Sigmoid colon (tissue), 6 donors: ENCODE measurements at regions not wholly inside any gene's neighbourhood (a gene's known extent, or its start where the extent isn't known, plus 50 kb on each side); places are given as distances from the start of the nearest gene placed in this dataset.

ENCODE experiments used
- DNase-seq: peaks from one replicate; pipeline ENCODE4 v3.0.0-alpha.2; 2019
- H3K27ac ChIP-seq, 4 donors: fragments of 200-600 bp; sonication (generic); one replicate each; pipeline ENCODE4 v1.5.1; 2016 to 2019; ENCODE audit warnings: mild to moderate bottlenecking in 1 of 4
- H3K27me3 ChIP-seq, 3 donors: fragments of 200-600 bp; sonication (generic); one replicate each; pipeline ENCODE4 v1.5.1; 2019; ENCODE audit warnings: mild to moderate bottlenecking in 1 of 3
- H3K36me3 ChIP-seq, 4 donors: fragments of 200-600 bp; sonication (generic); one replicate each; pipeline ENCODE4 v1.5.1; 2016 to 2019
- H3K4me1 ChIP-seq, 4 donors: fragments of 200-600 bp; sonication (generic); one replicate each; pipeline ENCODE4 v1.5.1; 2017 to 2019
- H3K4me3 ChIP-seq, 4 donors: fragments of 200-600 bp; sonication (generic); one replicate each; pipeline ENCODE4 v1.5.1; 2017 to 2019; ENCODE audit warnings: mild to moderate bottlenecking in 2 of 4, moderate library complexity in 1 of 4
- H3K9me3 ChIP-seq, 4 donors: fragments of 200-600 bp in 3 of 4; sonication (generic) in 3 of 4; one replicate each; pipeline versions ENCODE4 v1.5.1 to v1.6.1; 2013 to 2019
- EP300 ChIP-seq, 4 donors: sonication (generic); formaldehyde crosslinking; IDR thresholded peaks; one replicate each; pipeline ENCODE4 v1.6.1; 2017; ENCODE audit warnings: antibody characterized with exemption in 4 of 4
- POLR2A ChIP-seq, 2 donors: fragments of 450-650 bp; IDR thresholded peaks; one replicate each; pipeline ENCODE4 v1.6.1; 2016; ENCODE audit warnings: antibody characterized with exemption in 2 of 2, mild to moderate bottlenecking in 2 of 2, moderate library complexity in 2 of 2
- POLR2AphosphoS5 ChIP-seq, 4 donors: sonication (generic); formaldehyde crosslinking; IDR thresholded peaks; one replicate each; pipeline ENCODE4 v1.6.1; 2017; ENCODE audit warnings: antibody characterized with exemption in 4 of 4
- whole genome bisulfite sequencing, 2 donors: extraction: QIAGEN DNeasy Blood & Tissue Kit; methylation state at CpG; one replicate each; pipeline ENCODE4 v1.1.7; 2013; 5-methylcytosine and 5-hydroxymethylcytosine counted together
- intact Hi-C: fragments of 100-400 bp; cut with DNase I; formaldehyde crosslinking; loops from one replicate; pipeline ENCODE4 v1.15.1; 2023
- TF ChIP-seq, protein P1 (sequence below), 4 experiments: fragments of 450-650 bp in 3 of 4; fragments of 200-600 bp in 1 of 4; IDR thresholded peaks; one replicate each; pipeline ENCODE4 v1.5.1; 2016 to 2019; ENCODE audit warnings: antibody characterized with exemption in 4 of 4, mild to moderate bottlenecking in 3 of 4, moderate library complexity in 2 of 4
- donor health status: healthy with polysubstance abuse.
- donor health status: healthy.

DNA sequence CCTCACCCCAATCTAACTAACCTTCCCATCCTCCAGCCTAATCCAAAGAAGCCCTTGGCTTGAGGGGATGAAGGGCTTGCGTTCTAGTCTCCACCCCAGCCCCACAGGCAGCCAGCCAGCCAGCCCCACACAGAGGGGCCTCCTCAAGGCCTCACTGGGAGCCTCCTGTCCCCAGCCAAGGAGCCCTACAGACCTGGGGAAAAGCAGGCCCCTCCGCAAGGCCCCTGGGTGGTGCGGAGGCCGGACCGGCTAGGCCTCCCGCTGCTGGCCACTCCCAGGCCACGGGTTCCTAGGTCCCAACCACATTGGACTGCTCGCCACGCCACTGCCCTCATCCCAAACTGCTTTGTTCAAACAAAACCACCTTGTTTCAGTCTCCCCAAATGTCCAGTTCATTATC is 78.0 kb downstream of the ZIC5 start:
- TF ChIP-seq EP300 (IDR thresholded peaks at IDR 0.05) (no peak), POLR2AphosphoS5 (IDR thresholded peaks at IDR 0.05) (no peak), POLR2A (IDR thresholded peaks at IDR 0.05) (no peak)
- TF ChIP-seq, protein P1, sequence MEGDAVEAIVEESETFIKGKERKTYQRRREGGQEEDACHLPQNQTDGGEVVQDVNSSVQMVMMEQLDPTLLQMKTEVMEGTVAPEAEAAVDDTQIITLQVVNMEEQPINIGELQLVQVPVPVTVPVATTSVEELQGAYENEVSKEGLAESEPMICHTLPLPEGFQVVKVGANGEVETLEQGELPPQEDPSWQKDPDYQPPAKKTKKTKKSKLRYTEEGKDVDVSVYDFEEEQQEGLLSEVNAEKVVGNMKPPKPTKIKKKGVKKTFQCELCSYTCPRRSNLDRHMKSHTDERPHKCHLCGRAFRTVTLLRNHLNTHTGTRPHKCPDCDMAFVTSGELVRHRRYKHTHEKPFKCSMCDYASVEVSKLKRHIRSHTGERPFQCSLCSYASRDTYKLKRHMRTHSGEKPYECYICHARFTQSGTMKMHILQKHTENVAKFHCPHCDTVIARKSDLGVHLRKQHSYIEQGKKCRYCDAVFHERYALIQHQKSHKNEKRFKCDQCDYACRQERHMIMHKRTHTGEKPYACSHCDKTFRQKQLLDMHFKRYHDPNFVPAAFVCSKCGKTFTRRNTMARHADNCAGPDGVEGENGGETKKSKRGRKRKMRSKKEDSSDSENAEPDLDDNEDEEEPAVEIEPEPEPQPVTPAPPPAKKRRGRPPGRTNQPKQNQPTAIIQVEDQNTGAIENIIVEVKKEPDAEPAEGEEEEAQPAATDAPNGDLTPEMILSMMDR (IDR thresholded peaks at IDR 0.05): no peak

DNA sequence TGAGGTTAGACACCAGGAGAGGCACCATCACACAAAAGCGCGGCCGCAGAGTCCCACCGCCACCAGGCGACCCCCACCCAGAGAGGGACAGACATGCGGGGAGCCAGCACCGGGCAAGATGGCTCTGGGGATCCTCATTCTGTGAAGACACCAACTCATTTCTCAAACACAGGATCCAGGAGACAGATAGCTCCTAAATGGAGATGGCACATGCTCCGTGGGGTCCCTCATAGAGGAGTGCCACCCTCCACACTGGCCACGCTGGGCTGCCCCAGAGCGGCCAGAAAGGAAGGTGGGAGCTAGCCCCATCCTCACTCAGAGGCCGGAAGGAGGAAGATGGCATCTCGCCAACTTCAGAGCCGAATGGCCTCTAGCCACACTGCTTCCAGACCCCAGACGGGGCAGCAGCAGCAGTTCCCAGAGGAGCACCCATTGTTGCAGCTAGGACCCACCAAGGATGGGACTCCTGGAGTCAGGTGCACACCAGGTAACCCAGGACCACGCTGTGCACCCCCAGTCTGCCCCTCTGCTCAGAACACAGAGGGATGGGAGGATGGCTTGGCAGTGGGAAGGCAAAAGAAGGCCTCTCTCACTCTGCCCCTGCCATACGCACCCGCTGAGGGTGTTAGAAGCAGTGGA is 78.6 kb downstream of the ZIC5 start:
- peaks cover 0 to 18% (median 13%) of the 10 kb centered on the region in 4 donors for H3K4me1 ChIP-seq
- H3K27me3 ChIP-seq: peaks cover 19 to 42% (median 29%) of the 10 kb centered on the region in 3 donors
- no peaks in the 10 kb centered on the region for H3K36me3 ChIP-seq
- 93 to 95% methylated on average over 17 of the region's 17 CpGs for WGBS, 2 donors
- intact Hi-C loops: no loop called here
- H3K9me3 ChIP-seq: no peaks in the 10 kb centered on the region
- no peak overlapping the region for H3K4me3 ChIP-seq
- no peak for DNase-seq
- no peak overlapping the region for H3K27ac ChIP-seq
- TF ChIP-seq EP300 (IDR thresholded peaks at IDR 0.05): no peak
- TF ChIP-seq POLR2A (IDR thresholded peaks at IDR 0.05): no peak
- TF ChIP-seq POLR2AphosphoS5 (IDR thresholded peaks at IDR 0.05): no peak
- TF ChIP-seq, protein P1 (IDR thresholded peaks at IDR 0.05): no peak

More for the DNA sequence above, 78.0 kb downstream of the ZIC5 start:
- WGBS, 2 donors: 80 to 88% methylated on average over 9 of the region's 9 CpGs
- H3K36me3 ChIP-seq: no peaks in the 10 kb centered on the region
- DNase-seq: no peak
- peaks cover 19 to 48% (median 33%) of the 10 kb centered on the region in 3 donors for H3K27me3 ChIP-seq
- intact Hi-C loops: no loop called here
- no peak overlapping the region for H3K27ac ChIP-seq
- no peaks in the 10 kb centered on the region for H3K9me3 ChIP-seq
- peaks cover 0 to 18% (median 13%) of the 10 kb centered on the region in 4 donors for H3K4me1 ChIP-seq
- no peak overlapping the region for H3K4me3 ChIP-seq

DNA sequence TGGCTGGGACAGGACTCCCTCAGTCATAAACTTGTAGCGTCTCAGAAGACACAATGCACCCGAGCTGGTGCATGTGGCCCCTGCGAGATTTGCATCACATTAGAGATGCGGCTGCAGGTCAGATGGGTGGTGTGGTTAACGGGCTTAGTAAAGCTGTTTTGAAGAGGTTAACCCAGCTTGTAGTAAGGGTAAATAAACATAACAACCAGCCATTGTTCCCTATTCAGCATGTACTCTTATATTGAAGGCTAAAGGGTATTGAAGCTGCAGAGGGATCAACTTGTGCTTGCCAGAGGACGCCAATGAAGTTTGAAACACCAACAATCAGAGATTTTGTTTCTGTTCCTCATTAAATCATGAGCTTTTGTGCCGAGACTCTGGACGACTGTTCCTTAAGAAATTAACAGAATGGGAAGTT is 79.4 kb downstream of the ZIC5 start:
- no peaks in the 10 kb centered on the region for H3K9me3 ChIP-seq
- no peak overlapping the region for H3K27ac ChIP-seq
- DNase-seq: no peak
- TF ChIP-seq POLR2A (IDR thresholded peaks at IDR 0.05) (no peak), EP300 (IDR thresholded peaks at IDR 0.05) (no peak), POLR2AphosphoS5 (IDR thresholded peaks at IDR 0.05) (no peak)
- TF ChIP-seq, protein P1 (IDR thresholded peaks at IDR 0.05): no peak
- WGBS, 2 donors: 76 to 77% methylated on average over 8 of the region's 8 CpGs
- intact Hi-C loops: no loop called here
- peaks cover 19 to 35% (median 21%) of the 10 kb centered on the region in 3 donors for H3K27me3 ChIP-seq
- H3K4me1 ChIP-seq: peaks cover 0 to 18% (median 13%) of the 10 kb centered on the region in 4 donors
- H3K4me3 ChIP-seq: no peak overlapping the region
- no peaks in the 10 kb centered on the region for H3K36me3 ChIP-seq

DNA sequence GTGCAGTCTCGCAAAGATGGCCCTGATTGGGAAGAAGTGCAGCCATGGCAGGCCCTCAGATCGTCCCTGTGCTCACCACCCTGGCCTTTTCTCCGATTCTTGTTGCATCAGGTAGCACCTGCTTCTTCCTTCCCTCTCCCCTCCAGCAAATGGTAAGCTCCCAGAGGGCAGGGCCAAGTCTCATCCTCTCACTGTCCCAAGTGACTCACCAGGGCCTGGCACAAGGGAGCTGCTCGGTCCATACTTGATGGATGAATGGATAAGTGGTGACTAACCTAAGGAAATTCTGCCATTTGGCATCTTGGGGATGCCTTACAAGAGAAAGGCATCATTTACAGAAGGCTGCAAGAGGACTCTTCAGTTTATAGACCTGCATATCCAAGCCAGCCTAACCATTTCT is 84.9 kb downstream of the ZIC5 start:
- Histone ChIP-seq H3K27ac (no peak overlapping the region), H3K36me3 (no peaks in the 10 kb centered on the region), H3K4me3 (no peak overlapping the region), H3K4me1 (no peaks in the 10 kb centered on the region), H3K9me3 (no peaks in the 10 kb centered on the region), H3K27me3 (no peaks in the 10 kb centered on the region)
- no peak for DNase-seq
- no peak for TF ChIP-seq POLR2AphosphoS5 (IDR thresholded peaks at IDR 0.05)
- TF ChIP-seq, protein P1 (IDR thresholded peaks at IDR 0.05): no peak
- TF ChIP-seq EP300 (IDR thresholded peaks at IDR 0.05): no peak
- no peak for TF ChIP-seq POLR2A (IDR thresholded peaks at IDR 0.05)
- WGBS, 2 donors: 93 to 97% methylated on average over 4 of the region's 4 CpGs
- intact Hi-C loops: no loop called here

DNA sequence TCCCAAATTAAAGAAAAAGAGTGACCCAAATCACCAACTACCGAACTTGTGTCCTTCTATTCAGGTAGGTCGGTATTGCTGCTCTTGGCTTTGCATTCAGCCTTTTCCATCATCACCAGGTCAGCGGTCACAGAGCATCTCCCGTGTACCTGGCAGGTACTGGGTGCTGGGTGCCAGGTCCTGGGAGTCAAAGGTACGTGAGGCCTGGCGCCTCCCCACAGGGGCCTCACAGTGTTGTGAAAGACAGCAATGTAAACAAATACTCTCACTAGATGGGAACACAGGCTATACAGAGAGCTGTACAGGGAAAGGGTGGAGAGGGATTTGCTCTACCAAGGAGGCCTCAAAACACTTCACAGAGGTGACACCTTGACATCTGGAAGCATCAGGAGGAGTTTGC is 86.7 kb downstream of the ZIC5 start:
- TF ChIP-seq, protein P1 (IDR thresholded peaks at IDR 0.05): no peak
- no peak for DNase-seq
- Histone ChIP-seq H3K4me1 (no peaks in the 10 kb centered on the region), H3K9me3 (no peaks in the 10 kb centered on the region), H3K27ac (no peak overlapping the region), H3K36me3 (no peaks in the 10 kb centered on the region), H3K4me3 (no peak overlapping the region), H3K27me3 (no peaks in the 10 kb centered on the region)
- intact Hi-C loops: no loop called here
- 53 to 71% methylated on average over 6 of the region's 6 CpGs for WGBS, 2 donors
